ENCODE measurements at regions not wholly inside any gene's neighbourhood (a gene's known extent, or its start where the extent isn't known, plus 50 kb on each side); places are given as distances from the start of the nearest gene placed in this dataset.

GRCh38 chr2:41031282-41031681 is 579.4 kb upstream of the SLC8A1 start:
- H3K4ac ChIP-seq (ENCODE audit: low read depth, low read length): no peak overlapping the region
- peak overlapping the region; percentile 53 for H2BK120ac ChIP-seq (ENCODE audit: insufficient read depth, low read length, poor library complexity)
- no peak overlapping the region for H2AK5ac ChIP-seq (ENCODE audit: low read length)
- H2BK5ac ChIP-seq (ENCODE audit: low read depth, low read length, poor library complexity): no peak overlapping the region
- no peak overlapping the region for H3K4me2 ChIP-seq (ENCODE audit: low read length)
- H3K4me3 ChIP-seq (ENCODE audit: low read depth, low read length): no peak overlapping the region
- no peak overlapping the region for H3K14ac ChIP-seq (ENCODE audit: low read length)
- peak in 1 of 2 donors; percentile 2 for DNase-seq
- no peaks in the 10 kb centered on the region for H3K79me2 ChIP-seq (ENCODE audit: control insufficient read depth, insufficient read depth, low read length, poor library complexity)
- H2AFZ ChIP-seq (ENCODE audit: insufficient read depth, low read length, poor library complexity): no peak overlapping the region
- H4K91ac ChIP-seq (ENCODE audit: low read depth, low read length): peak overlapping the region; percentile 39
- no peak overlapping the region for H4K12ac ChIP-seq (ENCODE audit: low read depth, low read length)
- H3K9ac ChIP-seq (ENCODE audit: low read length): no peak overlapping the region
- H3K27me3 ChIP-seq (ENCODE audit: insufficient read depth, low read length): no peaks in the 10 kb centered on the region
- peak overlapping the region; percentile 99 for H2BK12ac ChIP-seq (ENCODE audit: low read length)
- H3K9me3 ChIP-seq (ENCODE audit: insufficient read depth, low read depth, low read length): no peaks in the 10 kb centered on the region
- no peak overlapping the region for H3K23ac ChIP-seq (ENCODE audit: low read length)
- H3K27ac ChIP-seq (ENCODE audit: low read depth, low read length): no peak overlapping the region
- H3K4me1 ChIP-seq (ENCODE audit: control insufficient read depth in 1 of 2, insufficient read depth in 2 of 2, low read length in 2 of 2): no peaks in the 10 kb centered on the region
- peaks cover 16% of the 10 kb centered on the region for H3K79me1 ChIP-seq (ENCODE audit: low read length)
- no peak overlapping the region for H4K8ac ChIP-seq (ENCODE audit: low read depth, low read length)
- H3K18ac ChIP-seq (ENCODE audit: low read length): no peak overlapping the region
- no peaks in the 10 kb centered on the region for H3K36me3 ChIP-seq (ENCODE audit: control insufficient read depth in 1 of 2, insufficient read depth in 2 of 2, low read length in 2 of 2)

GRCh38 chr2:41032715-41033114 is 580.8 kb upstream of the SLC8A1 start:
- Histone ChIP-seq H3K4me3 (ENCODE audit: low read depth, low read length) (no peak overlapping the region), H3K18ac (ENCODE audit: low read length) (no peak overlapping the region), H3K27ac (ENCODE audit: low read depth, low read length) (peak overlapping the region; percentile 79), H3K4me2 (ENCODE audit: low read length) (no peak overlapping the region), H3K79me1 (ENCODE audit: low read length) (peaks cover 20% of the 10 kb centered on the region), H3K9me3 (ENCODE audit: insufficient read depth, low read depth, low read length) (no peaks in the 10 kb centered on the region), H3K4me1 (ENCODE audit: control insufficient read depth in 1 of 2, insufficient read depth in 2 of 2, low read length in 2 of 2) (no peaks in the 10 kb centered on the region), H4K91ac (ENCODE audit: low read depth, low read length) (no peak overlapping the region), H3K23ac (ENCODE audit: low read length) (no peak overlapping the region), H2BK120ac (ENCODE audit: insufficient read depth, low read length, poor library complexity) (peak overlapping the region; percentile 6), H4K8ac (ENCODE audit: low read depth, low read length) (no peak overlapping the region), H2AFZ (ENCODE audit: insufficient read depth, low read length, poor library complexity) (no peak overlapping the region), H3K9ac (ENCODE audit: low read length) (no peak overlapping the region), H4K12ac (ENCODE audit: low read depth, low read length) (no peak overlapping the region), H2BK12ac (ENCODE audit: low read length) (no peak overlapping the region), H2BK5ac (ENCODE audit: low read depth, low read length, poor library complexity) (peak overlapping the region; percentile 49), H3K79me2 (ENCODE audit: control insufficient read depth, insufficient read depth, low read length, poor library complexity) (no peaks in the 10 kb centered on the region), H3K27me3 (ENCODE audit: insufficient read depth, low read length) (no peaks in the 10 kb centered on the region), H3K36me3 (ENCODE audit: control insufficient read depth in 1 of 2, insufficient read depth in 2 of 2, low read length in 2 of 2) (no peaks in the 10 kb centered on the region), H3K14ac (ENCODE audit: low read length) (no peak overlapping the region), H3K4ac (ENCODE audit: low read depth, low read length) (no peak overlapping the region), H2AK5ac (ENCODE audit: low read length) (no peak overlapping the region)
- no CpG with 5 or more reads among the region's 4 CpGs for WGBS (ENCODE audit: extremely low coverage, insufficient coverage, insufficient read length)
- DNase-seq: peak in 1 of 2 donors; percentile 56

GRCh38 chr2:41033127-41033526 is 581.2 kb upstream of the SLC8A1 start:
- H3K4me3 ChIP-seq (ENCODE audit: low read depth, low read length): no peak overlapping the region
- no peaks in the 10 kb centered on the region for H3K36me3 ChIP-seq (ENCODE audit: control insufficient read depth in 1 of 2, insufficient read depth in 2 of 2, low read length in 2 of 2)
- peak overlapping the region; percentile 77 for H2AK5ac ChIP-seq (ENCODE audit: low read length)
- H3K9ac ChIP-seq (ENCODE audit: low read length): no peak overlapping the region
- peak overlapping the region; percentile 93 for H3K18ac ChIP-seq (ENCODE audit: low read length)
- H2BK12ac ChIP-seq (ENCODE audit: low read length): peak overlapping the region; percentile 85
- no peaks in the 10 kb centered on the region for H3K79me2 ChIP-seq (ENCODE audit: control insufficient read depth, insufficient read depth, low read length, poor library complexity)
- peak overlapping the region; percentile 79 for H3K27ac ChIP-seq (ENCODE audit: low read depth, low read length)
- H3K9me3 ChIP-seq (ENCODE audit: insufficient read depth, low read depth, low read length): no peaks in the 10 kb centered on the region
- H2BK120ac ChIP-seq (ENCODE audit: insufficient read depth, low read length, poor library complexity): peak overlapping the region; percentile 94
- no peaks in the 10 kb centered on the region for H3K4me1 ChIP-seq (ENCODE audit: control insufficient read depth in 1 of 2, insufficient read depth in 2 of 2, low read length in 2 of 2)
- H2BK5ac ChIP-seq (ENCODE audit: low read depth, low read length, poor library complexity): peak overlapping the region; percentile 92
- H3K23ac ChIP-seq (ENCODE audit: low read length): no peak overlapping the region
- peak overlapping the region; percentile 68 for H3K14ac ChIP-seq (ENCODE audit: low read length)
- H4K8ac ChIP-seq (ENCODE audit: low read depth, low read length): peak overlapping the region; percentile 69
- no peak overlapping the region for H3K4me2 ChIP-seq (ENCODE audit: low read length)
- peak overlapping the region; percentile 96 for H4K91ac ChIP-seq (ENCODE audit: low read depth, low read length)
- peak overlapping the region; percentile 50 for H3K4ac ChIP-seq (ENCODE audit: low read depth, low read length)
- no peak overlapping the region for H4K12ac ChIP-seq (ENCODE audit: low read depth, low read length)
- peak; percentile 91 to 97 for DNase-seq
- no peaks in the 10 kb centered on the region for H3K27me3 ChIP-seq (ENCODE audit: insufficient read depth, low read length)
- WGBS (ENCODE audit: extremely low coverage, insufficient coverage, insufficient read length): no CpG with 5 or more reads among the region's 6 CpGs
- peak overlapping the region; percentile 6 for H2AFZ ChIP-seq (ENCODE audit: insufficient read depth, low read length, poor library complexity)
- peaks cover 24% of the 10 kb centered on the region for H3K79me1 ChIP-seq (ENCODE audit: low read length)

- peak; percentile 63 to 87 for DNase-seq
Measured at GRCh38 chr2:41038408-41038807, 586.5 kb upstream of the SLC8A1 start.

More at GRCh38 chr2:41038408-41038807, 586.5 kb upstream of the SLC8A1 start:
- Histone ChIP-seq H3K4me1 (ENCODE audit: control insufficient read depth in 1 of 2, insufficient read depth in 2 of 2, low read length in 2 of 2) (peaks cover 0 to 2% of the 10 kb centered on the region in 2 experiments), H3K14ac (ENCODE audit: low read length) (no peak overlapping the region), H2BK5ac (ENCODE audit: low read depth, low read length, poor library complexity) (peak overlapping the region; percentile 58), H4K8ac (ENCODE audit: low read depth, low read length) (peak overlapping the region; percentile 43), H3K23ac (ENCODE audit: low read length) (no peak overlapping the region), H2AK5ac (ENCODE audit: low read length) (no peak overlapping the region), H2BK12ac (ENCODE audit: low read length) (no peak overlapping the region), H3K27me3 (ENCODE audit: insufficient read depth, low read length) (no peaks in the 10 kb centered on the region), H3K4me2 (ENCODE audit: low read length) (no peak overlapping the region), H2BK120ac (ENCODE audit: insufficient read depth, low read length, poor library complexity) (peak overlapping the region; percentile 76), H3K9me3 (ENCODE audit: insufficient read depth, low read depth, low read length) (peaks cover 1% of the 10 kb centered on the region), H3K79me2 (ENCODE audit: control insufficient read depth, insufficient read depth, low read length, poor library complexity) (no peaks in the 10 kb centered on the region), H3K36me3 (ENCODE audit: control insufficient read depth in 1 of 2, insufficient read depth in 2 of 2, low read length in 2 of 2) (peaks cover 0 to 2% of the 10 kb centered on the region in 2 experiments), H4K91ac (ENCODE audit: low read depth, low read length) (no peak overlapping the region), H3K4me3 (ENCODE audit: low read depth, low read length) (no peak overlapping the region), H2AFZ (ENCODE audit: insufficient read depth, low read length, poor library complexity) (no peak overlapping the region), H4K12ac (ENCODE audit: low read depth, low read length) (no peak overlapping the region), H3K27ac (ENCODE audit: low read depth, low read length) (peak overlapping the region; percentile 91), H3K9ac (ENCODE audit: low read length) (no peak overlapping the region), H3K79me1 (ENCODE audit: low read length) (peaks cover 31% of the 10 kb centered on the region), H3K18ac (ENCODE audit: low read length) (no peak overlapping the region), H3K4ac (ENCODE audit: low read depth, low read length) (no peak overlapping the region)

All from trophoblast cell (in vitro differentiated cells and primary cell).